ENCODE measurements at regions not wholly inside any gene's neighbourhood (a gene's known extent, or its start where the extent isn't known, plus 50 kb on each side); places are given as distances from the start of the nearest gene placed in this dataset.

- WGBS (ENCODE audit: low lambda C conversion rate) = 30% methylated on average over 2 of the region's 3 CpGs
- Histone ChIP-seq H2AFZ (ENCODE audit: low read length) (no peak overlapping the region), H3K4me2 (ENCODE audit: low read depth, low read length) (no peak overlapping the region), H3K27ac (ENCODE audit: extremely low read length, insufficient read depth, low read length) (no peak overlapping the region), H3K4me3 (replicated peaks in 1 of 3; ENCODE audit: insufficient read depth in 1 of 3, low read depth in 2 of 3, low read length in 3 of 3) (no peak overlapping the region), H3K9me3 (ENCODE audit: low read length) (no peaks in the 10 kb centered on the region), H3K36me3 (replicated peaks in 1 of 2; ENCODE audit: control insufficient read depth in 1 of 2, insufficient read depth in 2 of 2, low read length in 2 of 2) (no peaks in the 10 kb centered on the region), H3K79me2 (ENCODE audit: insufficient read depth, low read length) (no peaks in the 10 kb centered on the region), H4K20me1 (ENCODE audit: insufficient read depth, low read length) (no peaks in the 10 kb centered on the region), H3K9ac (ENCODE audit: insufficient read depth, low read depth, low read length) (no peak overlapping the region), H3K27me3 (ENCODE audit: control insufficient read depth in 1 of 2, insufficient read depth in 2 of 2, low read length in 2 of 2) (peaks cover 0 to 5% of the 10 kb centered on the region in 2 experiments; a peak in 1 of 5 replicates), H3K4me1 (ENCODE audit: insufficient read depth, low read length) (no peaks in the 10 kb centered on the region)
- intact Hi-C loops (cut with micrococcal nuclease; ENCODE audit: unreplicated experiment) = no loop called here
- in situ Hi-C loops (cut with HindIII; ENCODE audit: extremely low pct_ligation_motif_present, low pct_unique_long_range_greater_than_20kb) = no loop called here
- FAIRE-seq (no peak), ATAC-seq (no peak), DNase-seq (ENCODE audit: low spot score) (no peak)
- TF ChIP-seq ZNF724P (CRISPR knock-in tag; IDR thresholded peaks at IDR 0.05; ENCODE audit: borderline replicate concordance) (no peak), ZNF788 (CRISPR knock-in tag; IDR thresholded peaks at IDR 0.05; ENCODE audit: borderline replicate concordance) (no peak), REPIN1 (CRISPR knock-in tag; IDR thresholded peaks at IDR 0.05; ENCODE audit: borderline replicate concordance, low read depth) (no peak)
- ChIA-PET POLR2A (no interaction called here), CTCF (ENCODE audit: low intra/inter-chr PET ratio, low total read pairs) (no interaction called here)
- no TSS peak for BruUV-seq (replicated peaks)
Observed at GRCh38 chr7:27398851-27399250, 156.2 kb downstream of the EVX1 start.

GRCh38 chr7:27399791-27400567 lies 157.4 kb downstream of the EVX1 start:
- Histone ChIP-seq H3K4me1 (ENCODE audit: insufficient read depth, low read length) (no peaks in the 10 kb centered on the region), H3K27me3 (ENCODE audit: control insufficient read depth in 1 of 2, insufficient read depth in 2 of 2, low read length in 2 of 2) (peaks cover 0 to 5% of the 10 kb centered on the region in 2 experiments; a peak in 1 of 5 replicates), H3K36me3 (replicated peaks in 1 of 2; ENCODE audit: control insufficient read depth in 1 of 2, insufficient read depth in 2 of 2, low read length in 2 of 2) (no peaks in the 10 kb centered on the region), H3K4me3 (replicated peaks in 1 of 3; ENCODE audit: insufficient read depth in 1 of 3, low read depth in 2 of 3, low read length in 3 of 3) (no peak overlapping the region), H4K20me1 (ENCODE audit: insufficient read depth, low read length) (no peaks in the 10 kb centered on the region), H2AFZ (ENCODE audit: low read length) (no peak overlapping the region), H3K9ac (ENCODE audit: insufficient read depth, low read depth, low read length) (no peak overlapping the region), H3K79me2 (ENCODE audit: insufficient read depth, low read length) (no peaks in the 10 kb centered on the region), H3K27ac (ENCODE audit: extremely low read length, insufficient read depth, low read length) (no peak overlapping the region), H3K4me2 (ENCODE audit: low read depth, low read length) (no peak overlapping the region), H3K9me3 (ENCODE audit: low read length) (no peaks in the 10 kb centered on the region)
- ChIA-PET POLR2A (no interaction called here), CTCF (ENCODE audit: low intra/inter-chr PET ratio, low total read pairs) (no interaction called here)
- ATAC-seq (no peak), DNase-seq (ENCODE audit: low spot score) (no peak), FAIRE-seq (no peak)
- TF ChIP-seq ZFP91 (CRISPR knock-in tag; IDR thresholded peaks at IDR 0.05; ENCODE audit: borderline replicate concordance) (no peak), JARID2 (CRISPR knock-in tag; IDR thresholded peaks at IDR 0.05; ENCODE audit: insufficient replicate concordance) (no peak), RNF2 (conservative IDR thresholded peaks at IDR 0.05; ENCODE audit: low read depth) (no peak), ZNF10 (CRISPR knock-in tag; IDR thresholded peaks at IDR 0.05; ENCODE audit: borderline replicate concordance, low read depth) (no peak)
- WGBS (ENCODE audit: low lambda C conversion rate) = 42% methylated on average over 11 of the region's 11 CpGs
- in situ Hi-C loops (cut with HindIII; ENCODE audit: extremely low pct_ligation_motif_present, low pct_unique_long_range_greater_than_20kb) (no loop called here), intact Hi-C loops (cut with micrococcal nuclease; ENCODE audit: unreplicated experiment) (no loop called here)
- BruUV-seq (replicated peaks) = no TSS peak
